Omental fat pad (tissue), 3 donors: ENCODE measurements at regions not wholly inside any gene's neighbourhood (a gene's known extent, or its start where the extent isn't known, plus 50 kb on each side); places are given as distances from the start of the nearest gene placed in this dataset.

Experiments
- ATAC-seq: fragments of 150-250 bp; one replicate; pipeline ENCODE4 v1.9.1; 2016; ENCODE audit warnings: mild to moderate bottlenecking, moderate library complexity; ENCODE audit not compliant: low FRiP score
- DNase-seq: peaks from one replicate; pipeline ENCODE4 v3.0.0-alpha.2; 2019; ENCODE audit warnings: low spot score
- CTCF ChIP-seq, 3 donors: fragments of 450-650 bp; IDR thresholded peaks; one replicate each; pipeline ENCODE4 v1.5.1; 2016 to 2017; ENCODE audit warnings: antibody characterized with exemption in 3 of 3, mild to moderate bottlenecking in 3 of 3, moderate library complexity in 2 of 3

GRCh38 chrX:139203651-139204570, 326.6 kb upstream of the F9 start:
- DNase-seq (no peak), ATAC-seq (no peak)
- TF ChIP-seq CTCF (IDR thresholded peaks at IDR 0.05) = no peak

GRCh38 chrX:139202742-139203420, 327.7 kb upstream of the F9 start:
- no peak for DNase-seq
- TF ChIP-seq CTCF (IDR thresholded peaks at IDR 0.05) = no peak
- no peak for ATAC-seq

GRCh38 chrX:139201924-139202323, 328.6 kb upstream of the F9 start:
- no peak for DNase-seq
- no peak for TF ChIP-seq CTCF (IDR thresholded peaks at IDR 0.05)
- no peak for ATAC-seq

GRCh38 chrX:139200793-139201192, 329.7 kb upstream of the F9 start:
- no peak for TF ChIP-seq CTCF (IDR thresholded peaks at IDR 0.05)
- ATAC-seq = no peak
- DNase-seq = no peak

GRCh38 chrX:139200346-139200745, 330.2 kb upstream of the F9 start:
- DNase-seq (no peak), ATAC-seq (no peak)
- no peak for TF ChIP-seq CTCF (IDR thresholded peaks at IDR 0.05)

GRCh38 chrX:139199933-139200332, 330.6 kb upstream of the F9 start:
- TF ChIP-seq CTCF (IDR thresholded peaks at IDR 0.05) = no peak
- no peak for DNase-seq
- no peak for ATAC-seq
